NCI-H226 (cell line): ENCODE measurements at regions not wholly inside any gene's neighbourhood (a gene's known extent, or its start where the extent isn't known, plus 50 kb on each side); places are given as distances from the start of the nearest gene placed in this dataset.

Experiments
- DNase-seq: peaks from one replicate; pipeline ENCODE4 v3.0.0-alpha.2; 2015

GRCh38 chr16:73738266-73738665 is 558.3 kb upstream of the PSMD7 start:
- DNase-seq, result no peak

- DNase-seq, result no peak
Observed at GRCh38 chr16:73737637-73738036, 559.0 kb upstream of the PSMD7 start.

- DNase-seq, result no peak
Observed at GRCh38 chr16:73735954-73736353, 560.7 kb upstream of the PSMD7 start.

GRCh38 chr16:73735018-73735417 is 561.6 kb upstream of the PSMD7 start:
- DNase-seq, result peak; percentile 12

- no peak for DNase-seq
Observed at GRCh38 chr16:73732681-73733080, 563.9 kb upstream of the PSMD7 start.

- no peak for DNase-seq
Observed at GRCh38 chr16:73732143-73732542, 564.5 kb upstream of the PSMD7 start.

- DNase-seq, result no peak
Observed at GRCh38 chr16:73730481-73731090, 566.0 kb upstream of the PSMD7 start.

- no peak for DNase-seq
Observed at GRCh38 chr16:73725156-73725555, 571.5 kb upstream of the PSMD7 start.

GRCh38 chr16:73724503-73724902 is 572.1 kb upstream of the PSMD7 start:
- no peak for DNase-seq

GRCh38 chr16:73717266-73717974 is 579.2 kb upstream of the PSMD7 start:
- DNase-seq, result no peak

GRCh38 chr16:73714976-73715375 is 581.6 kb upstream of the PSMD7 start:
- no peak for DNase-seq

GRCh38 chr16:73713778-73714495 is 582.7 kb upstream of the PSMD7 start:
- DNase-seq, result no peak

GRCh38 chr16:73713251-73713650 is 583.4 kb upstream of the PSMD7 start:
- no peak for DNase-seq

- no peak for DNase-seq
Observed at GRCh38 chr16:73711406-73712080, 585.1 kb upstream of the PSMD7 start.

GRCh38 chr16:73710526-73710925 is 586.1 kb upstream of the PSMD7 start:
- no peak for DNase-seq

- DNase-seq, result no peak
Observed at GRCh38 chr16:73707863-73708262, 588.8 kb upstream of the PSMD7 start.

- no peak for DNase-seq
Observed at GRCh38 chr16:73703891-73704290, 592.7 kb upstream of the PSMD7 start.

- no peak for DNase-seq
Observed at GRCh38 chr16:73697336-73697735, 599.3 kb upstream of the PSMD7 start.

GRCh38 chr16:73692861-73693260 is 603.8 kb upstream of the PSMD7 start:
- no peak for DNase-seq

- DNase-seq, result no peak
Observed at GRCh38 chr16:73683804-73684203, 612.8 kb upstream of the PSMD7 start.

- DNase-seq, result no peak
Observed at GRCh38 chr16:73672135-73672534, 624.2 kb upstream of the ZFHX3 start.

GRCh38 chr16:73670836-73671820 is 623.2 kb upstream of the ZFHX3 start:
- no peak for DNase-seq
